OCI-LY3 (cell line): ENCODE measurements at regions not wholly inside any gene's neighbourhood (a gene's known extent, or its start where the extent isn't known, plus 50 kb on each side); places are given as distances from the start of the nearest gene placed in this dataset.

Source experiments
- H2AFZ ChIP-seq: fragments of 200-600, 300-600 bp; shearing (Covaris generic); 2 replicates; pipeline ENCODE4 v1.6.0; 2014; ENCODE audit warnings: antibody characterized with exemption, low read depth, low read length
- H3K27ac ChIP-seq: fragments of 200-600, 300-600 bp; sonication (generic); 2 replicates; pipeline ENCODE4 v1.5.1; 2014; ENCODE audit warnings: mild to moderate bottlenecking, low read length, moderate library complexity, mixed read lengths
- H3K27me3 ChIP-seq: fragments of 200-600, 300-600 bp; sonication (generic); 2 replicates; pipeline ENCODE4 v1.6.1; 2014; ENCODE audit warnings: low read depth, low read length, mixed read lengths
- H3K36me3 ChIP-seq: fragments of 200-600, 300-600 bp; sonication (generic); replicated peaks from 2 replicates; pipeline ENCODE3; 2014; ENCODE audit warnings: low read depth, low read length, mixed read lengths
- H3K4me1 ChIP-seq: fragments of 300-600, 200-600 bp; sonication (generic); 2 replicates; pipeline ENCODE4 v1.6.1; 2014; ENCODE audit warnings: low read length, mixed read lengths
- H3K4me2 ChIP-seq: fragments of 200-600, 300-600 bp; sonication (generic); 2 replicates; pipeline ENCODE4 v1.6.1; 2014; ENCODE audit warnings: low read length, mixed read lengths
- H3K4me3 ChIP-seq: fragments of 300-600, 200-600 bp; sonication (generic); 2 replicates; pipeline ENCODE4 v1.5.1; 2014; ENCODE audit warnings: antibody characterized with exemption, mild to moderate bottlenecking, low read length, moderate library complexity
- H3K79me2 ChIP-seq: fragments of 300-600, 200-600 bp; shearing (Covaris generic); 2 replicates; pipeline ENCODE4 v1.6.1; 2014; ENCODE audit warnings: mild to moderate bottlenecking, low read length, mixed read lengths
- H3K9ac ChIP-seq: fragments of 300-600, 200-600 bp; shearing (Covaris generic); 2 replicates; pipeline ENCODE4 v1.6.0; 2014; ENCODE audit warnings: mild to moderate bottlenecking, low read length, moderate library complexity
- H3K9me3 ChIP-seq: fragments of 200-600, 300-600 bp; shearing (Covaris generic); 2 replicates; pipeline ENCODE4 v1.6.1; 2014; ENCODE audit warnings: low read length, mixed read lengths; ENCODE audit not compliant: insufficient read depth
- H4K20me1 ChIP-seq: fragments of 200-600, 300-600 bp; sonication (generic); 2 replicates; pipeline ENCODE4 v1.6.1; 2016; ENCODE audit warnings: low read length, mixed read lengths; ENCODE audit not compliant: insufficient read depth
- EZH2phosphoT487 ChIP-seq: fragments of 200-600 bp; shearing (Covaris generic); IDR thresholded peaks from 2 replicates; pipeline ENCODE4 v1.6.1; 2018; ENCODE audit warnings: antibody characterized with exemption, mixed run types, low read depth
- TF ChIP-seq, protein P1 (sequence below): fragments of 200-600, 300-600 bp; sonication (generic); IDR thresholded peaks from 2 replicates; pipeline ENCODE4 v1.5.1; 2014; ENCODE audit warnings: antibody characterized with exemption, low read length, low read depth

- Histone ChIP-seq H3K4me3 (no peak overlapping the region), H3K36me3 (no peaks in the 10 kb centered on the region), H2AFZ (no peak overlapping the region), H3K9me3 (no peaks in the 10 kb centered on the region), H3K27ac (no peak overlapping the region), H4K20me1 (no peaks in the 10 kb centered on the region), H3K9ac (no peak overlapping the region), H3K79me2 (no peaks in the 10 kb centered on the region), H3K4me1 (no peaks in the 10 kb centered on the region), H3K27me3 (no peaks in the 10 kb centered on the region), H3K4me2 (no peak overlapping the region)
- TF ChIP-seq EZH2phosphoT487, result no peak
- TF ChIP-seq, protein P1, sequence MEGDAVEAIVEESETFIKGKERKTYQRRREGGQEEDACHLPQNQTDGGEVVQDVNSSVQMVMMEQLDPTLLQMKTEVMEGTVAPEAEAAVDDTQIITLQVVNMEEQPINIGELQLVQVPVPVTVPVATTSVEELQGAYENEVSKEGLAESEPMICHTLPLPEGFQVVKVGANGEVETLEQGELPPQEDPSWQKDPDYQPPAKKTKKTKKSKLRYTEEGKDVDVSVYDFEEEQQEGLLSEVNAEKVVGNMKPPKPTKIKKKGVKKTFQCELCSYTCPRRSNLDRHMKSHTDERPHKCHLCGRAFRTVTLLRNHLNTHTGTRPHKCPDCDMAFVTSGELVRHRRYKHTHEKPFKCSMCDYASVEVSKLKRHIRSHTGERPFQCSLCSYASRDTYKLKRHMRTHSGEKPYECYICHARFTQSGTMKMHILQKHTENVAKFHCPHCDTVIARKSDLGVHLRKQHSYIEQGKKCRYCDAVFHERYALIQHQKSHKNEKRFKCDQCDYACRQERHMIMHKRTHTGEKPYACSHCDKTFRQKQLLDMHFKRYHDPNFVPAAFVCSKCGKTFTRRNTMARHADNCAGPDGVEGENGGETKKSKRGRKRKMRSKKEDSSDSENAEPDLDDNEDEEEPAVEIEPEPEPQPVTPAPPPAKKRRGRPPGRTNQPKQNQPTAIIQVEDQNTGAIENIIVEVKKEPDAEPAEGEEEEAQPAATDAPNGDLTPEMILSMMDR, result no peak
These were observed 163.0 kb upstream of the AGA start for GRCh38 chr4:177605252-177605651.

DNA sequence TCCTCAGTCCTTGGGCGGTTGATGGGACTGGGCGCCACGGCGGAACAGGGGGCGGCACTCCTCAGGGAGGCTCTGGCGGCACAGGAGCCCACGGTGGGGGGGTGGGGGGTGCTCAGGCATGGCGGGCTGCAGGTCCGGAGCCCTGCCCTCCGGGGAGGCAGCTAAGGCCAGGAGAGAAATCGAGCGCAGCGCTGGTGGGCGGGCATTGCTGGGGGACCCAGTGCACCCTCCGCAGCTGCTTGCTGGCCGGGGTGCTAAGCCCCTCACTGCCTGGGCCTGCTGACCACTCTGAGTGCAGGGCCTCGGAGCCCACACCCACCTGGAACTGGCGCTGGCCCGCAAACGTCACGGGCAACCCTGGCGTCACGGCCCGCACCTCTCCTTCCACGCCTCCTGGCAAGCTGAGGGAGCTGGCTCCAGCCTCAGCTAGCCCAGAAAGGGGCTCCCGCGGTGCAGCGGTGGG is 164.9 kb upstream of the AGA start:
- Histone ChIP-seq H4K20me1 (no peaks in the 10 kb centered on the region), H3K9me3 (no peaks in the 10 kb centered on the region), H3K4me1 (no peaks in the 10 kb centered on the region), H3K79me2 (no peaks in the 10 kb centered on the region), H3K27ac (no peak overlapping the region), H3K4me2 (no peak overlapping the region), H3K4me3 (no peak overlapping the region), H3K9ac (no peak overlapping the region), H3K36me3 (no peaks in the 10 kb centered on the region), H3K27me3 (no peaks in the 10 kb centered on the region), H2AFZ (no peak overlapping the region)
- TF ChIP-seq, protein P1, result no peak
- no peak for TF ChIP-seq EZH2phosphoT487

GRCh38 chr4:177611974-177612664 is 169.9 kb upstream of the AGA start:
- no peak overlapping the region for H3K4me3 ChIP-seq
- H3K27me3 ChIP-seq, result no peaks in the 10 kb centered on the region
- H4K20me1 ChIP-seq, result no peaks in the 10 kb centered on the region
- no peaks in the 10 kb centered on the region for H3K4me1 ChIP-seq
- no peak for TF ChIP-seq EZH2phosphoT487
- TF ChIP-seq, protein P1, result no peak
- no peak overlapping the region for H3K4me2 ChIP-seq
- no peak overlapping the region for H3K9ac ChIP-seq
- H3K27ac ChIP-seq, result no peak overlapping the region
- H3K36me3 ChIP-seq, result no peaks in the 10 kb centered on the region
- H2AFZ ChIP-seq, result no peak overlapping the region
- no peaks in the 10 kb centered on the region for H3K79me2 ChIP-seq
- H3K9me3 ChIP-seq, result no peaks in the 10 kb centered on the region

GRCh38 chr4:177612684-177613083 is 170.4 kb upstream of the AGA start:
- H2AFZ ChIP-seq, result no peak overlapping the region
- no peaks in the 10 kb centered on the region for H3K36me3 ChIP-seq

More at GRCh38 chr4:177612684-177613083, 170.4 kb upstream of the AGA start:
- Histone ChIP-seq H3K4me2 (no peak overlapping the region), H3K4me1 (no peaks in the 10 kb centered on the region), H3K9ac (no peak overlapping the region), H3K27me3 (no peaks in the 10 kb centered on the region), H3K27ac (no peak overlapping the region), H3K4me3 (no peak overlapping the region), H3K9me3 (no peaks in the 10 kb centered on the region), H3K79me2 (no peaks in the 10 kb centered on the region), H4K20me1 (no peaks in the 10 kb centered on the region)
- TF ChIP-seq, protein P1, result no peak
- TF ChIP-seq EZH2phosphoT487, result no peak
